Activated CD8-positive, alpha-beta memory T cell treated with anti-CD3 and anti-CD28 coated beads for 1 hour (primary cell): ENCODE measurements at regions not wholly inside any gene's neighbourhood (a gene's known extent, or its start where the extent isn't known, plus 50 kb on each side); places are given as distances from the start of the nearest gene placed in this dataset.

Experiments used
- DNase-seq, 2 donors: peaks; one replicate each; pipeline ENCODE4 v3.0.0-alpha.2; 2020; ENCODE audit warnings: low read depth in 1 of 2; ENCODE audit errors: extremely low read depth in 1 of 2

- DNase-seq = no peak
These were observed 357.7 kb downstream of the BCOR start for GRCh38 chrX:39740078-39740477.

GRCh38 chrX:39741904-39742303 lies 355.9 kb downstream of the BCOR start:
- no peak for DNase-seq

GRCh38 chrX:39745818-39746217 lies 351.9 kb downstream of the BCOR start:
- no peak for DNase-seq

GRCh38 chrX:39749135-39749534 lies 348.6 kb downstream of the BCOR start:
- no peak for DNase-seq

GRCh38 chrX:39749728-39750127 lies 348.0 kb downstream of the BCOR start:
- no peak for DNase-seq

GRCh38 chrX:39750256-39750790 lies 347.4 kb downstream of the BCOR start:
- DNase-seq = no peak

- no peak for DNase-seq
These were observed 346.9 kb downstream of the BCOR start for GRCh38 chrX:39750848-39751247.

- DNase-seq = no peak
These were observed 344.9 kb downstream of the BCOR start for GRCh38 chrX:39752815-39753214.

GRCh38 chrX:39753293-39753996 lies 344.3 kb downstream of the BCOR start:
- no peak for DNase-seq

- no peak for DNase-seq
These were observed 342.4 kb downstream of the BCOR start for GRCh38 chrX:39755143-39756032.

- DNase-seq = no peak
These were observed 341.5 kb downstream of the BCOR start for GRCh38 chrX:39756086-39756883.

- no peak for DNase-seq
These were observed 339.8 kb downstream of the BCOR start for GRCh38 chrX:39757971-39758370.

- DNase-seq = no peak
These were observed 338.8 kb downstream of the BCOR start for GRCh38 chrX:39758791-39759525.

GRCh38 chrX:39759526-39760224 lies 338.1 kb downstream of the BCOR start:
- no peak for DNase-seq

GRCh38 chrX:39760930-39761329 lies 336.8 kb downstream of the BCOR start:
- DNase-seq = no peak

- no peak for DNase-seq
These were observed 335.4 kb downstream of the BCOR start for GRCh38 chrX:39762266-39762841.

GRCh38 chrX:39764441-39764914 lies 333.3 kb downstream of the BCOR start:
- DNase-seq = no peak

- no peak for DNase-seq
These were observed 332.4 kb downstream of the BCOR start for GRCh38 chrX:39765327-39765726.

- DNase-seq = no peak
These were observed 331.6 kb downstream of the BCOR start for GRCh38 chrX:39766085-39766726.
